ENCODE measurements at regions not wholly inside any gene's neighbourhood (a gene's known extent, or its start where the extent isn't known, plus 50 kb on each side); places are given as distances from the start of the nearest gene placed in this dataset.

- TF ChIP-seq, protein P1, sequence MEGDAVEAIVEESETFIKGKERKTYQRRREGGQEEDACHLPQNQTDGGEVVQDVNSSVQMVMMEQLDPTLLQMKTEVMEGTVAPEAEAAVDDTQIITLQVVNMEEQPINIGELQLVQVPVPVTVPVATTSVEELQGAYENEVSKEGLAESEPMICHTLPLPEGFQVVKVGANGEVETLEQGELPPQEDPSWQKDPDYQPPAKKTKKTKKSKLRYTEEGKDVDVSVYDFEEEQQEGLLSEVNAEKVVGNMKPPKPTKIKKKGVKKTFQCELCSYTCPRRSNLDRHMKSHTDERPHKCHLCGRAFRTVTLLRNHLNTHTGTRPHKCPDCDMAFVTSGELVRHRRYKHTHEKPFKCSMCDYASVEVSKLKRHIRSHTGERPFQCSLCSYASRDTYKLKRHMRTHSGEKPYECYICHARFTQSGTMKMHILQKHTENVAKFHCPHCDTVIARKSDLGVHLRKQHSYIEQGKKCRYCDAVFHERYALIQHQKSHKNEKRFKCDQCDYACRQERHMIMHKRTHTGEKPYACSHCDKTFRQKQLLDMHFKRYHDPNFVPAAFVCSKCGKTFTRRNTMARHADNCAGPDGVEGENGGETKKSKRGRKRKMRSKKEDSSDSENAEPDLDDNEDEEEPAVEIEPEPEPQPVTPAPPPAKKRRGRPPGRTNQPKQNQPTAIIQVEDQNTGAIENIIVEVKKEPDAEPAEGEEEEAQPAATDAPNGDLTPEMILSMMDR (IDR thresholded peaks at IDR 0.05) = no peak
- no peak for TF ChIP-seq POLR2AphosphoS5 (IDR thresholded peaks at IDR 0.05)
Observed at GRCh38 chr11:15615398-15616096, 500.8 kb downstream of the INSC start.
